Keratinocyte (primary cell): ENCODE measurements at regions not wholly inside any gene's neighbourhood (a gene's known extent, or its start where the extent isn't known, plus 50 kb on each side); places are given as distances from the start of the nearest gene placed in this dataset.

Source experiments
- CTCF ChIP-seq, 3 experiments: IDR thresholded peaks in 1 of 3; conservative IDR thresholded peaks in 1 of 3; optimal IDR thresholded peaks in 1 of 3; 2 replicates in 2 of 3; 3 replicates in 1 of 3; pipeline versions ENCODE3 to v1.5.1; 2011; ENCODE audit warnings: low read length in 3 of 3, mild to moderate bottlenecking in 3 of 3, moderate library complexity in 2 of 3, control low read depth in 1 of 3, inconsistent platforms in 1 of 3; ENCODE audit not compliant: insufficient read depth in 2 of 3; ENCODE audit errors: extremely low read depth in 1 of 3
- EZH2 ChIP-seq: IDR thresholded peaks from one replicate; pipeline ENCODE4 v1.6.1; 2012; ENCODE audit warnings: inconsistent platforms, mild to moderate bottlenecking, low read length, moderate library complexity

- no peak for TF ChIP-seq CTCF (optimal IDR thresholded peaks at IDR 0.05 in 1 of 3, IDR thresholded peaks at IDR 0.05 in 1 of 3, conservative IDR thresholded peaks at IDR 0.05 in 1 of 3; ENCODE audit: extremely low read depth in 1 of 3, insufficient read depth in 2 of 3, low read length in 3 of 3)
- no peak for TF ChIP-seq EZH2
These were observed 130.8 kb downstream of the KLF12 start for GRCh38 chr13:74003374-74003773.
